RCC 7860 (cell line): ENCODE measurements at regions not wholly inside any gene's neighbourhood (a gene's known extent, or its start where the extent isn't known, plus 50 kb on each side); places are given as distances from the start of the nearest gene placed in this dataset.
"Not testable (repeated sequence)": the region's sequence is repeated elsewhere in the genome, so short reads cannot be mapped to it uniquely, and the experiment has no call there.

ENCODE experiments used
- DNase-seq: peaks from one replicate; pipeline ENCODE4 v3.0.0-alpha.2; 2015; ENCODE audit warnings: low spot score
- FAIRE-seq: peaks from 2 replicates; lab custom pipeline; 2012; peaks lifted over from hg19 to GRCh38; lab: Jason Lieb, UNC

DNA sequence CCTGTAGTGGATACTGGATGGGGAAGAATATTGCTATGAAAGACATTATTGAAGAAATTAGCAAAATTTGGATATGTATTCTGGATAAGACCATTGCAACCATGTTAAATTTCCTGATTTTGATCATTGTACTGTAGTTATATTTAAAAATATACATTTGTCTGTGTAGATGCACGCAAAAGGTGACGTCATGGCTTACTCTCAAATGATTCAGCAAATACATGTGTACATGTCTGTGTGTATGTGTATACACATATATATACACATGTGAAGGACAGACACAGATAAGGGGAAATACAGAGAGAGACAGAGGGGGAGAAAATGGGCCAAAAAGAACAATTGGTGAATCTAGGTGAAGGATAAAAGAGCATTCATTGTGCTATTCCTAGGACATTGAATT lies 82.3 kb upstream of the PLCB4 start:
- FAIRE-seq: no peak
- no peak for DNase-seq

DNA sequence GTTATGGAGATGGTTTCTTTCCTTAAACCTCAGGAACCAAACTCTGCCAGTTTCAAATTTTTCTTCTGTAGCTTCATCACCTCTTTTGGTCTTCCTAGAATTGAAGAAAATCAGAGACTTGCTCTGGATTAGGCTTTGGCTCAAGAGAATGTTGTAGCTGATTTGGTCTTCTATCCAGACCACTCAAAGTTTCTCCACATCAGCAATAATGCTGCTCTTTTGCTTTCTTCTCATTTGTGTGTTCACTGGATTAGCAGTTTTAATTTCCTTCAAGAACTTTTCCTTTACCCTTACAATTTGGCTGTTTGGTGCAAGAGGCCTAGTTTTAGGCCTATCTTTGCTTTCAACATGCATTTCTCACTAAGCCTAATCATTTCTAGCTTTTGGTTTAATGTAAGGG lies 78.1 kb upstream of the PLCB4 start:
- no peak for DNase-seq
- FAIRE-seq: no peak

- FAIRE-seq (no peak), DNase-seq (no peak)
These were observed 74.8 kb upstream of the PLCB4 start for GRCh38 chr20:8994045-8994444.

GRCh38 chr20:8995761-8996160 lies 73.1 kb upstream of the PLCB4 start:
- DNase-seq (no peak), FAIRE-seq (no peak)

GRCh38 chr20:8996817-8997512 lies 71.9 kb upstream of the PLCB4 start:
- DNase-seq (no peak), FAIRE-seq (no peak)

DNA sequence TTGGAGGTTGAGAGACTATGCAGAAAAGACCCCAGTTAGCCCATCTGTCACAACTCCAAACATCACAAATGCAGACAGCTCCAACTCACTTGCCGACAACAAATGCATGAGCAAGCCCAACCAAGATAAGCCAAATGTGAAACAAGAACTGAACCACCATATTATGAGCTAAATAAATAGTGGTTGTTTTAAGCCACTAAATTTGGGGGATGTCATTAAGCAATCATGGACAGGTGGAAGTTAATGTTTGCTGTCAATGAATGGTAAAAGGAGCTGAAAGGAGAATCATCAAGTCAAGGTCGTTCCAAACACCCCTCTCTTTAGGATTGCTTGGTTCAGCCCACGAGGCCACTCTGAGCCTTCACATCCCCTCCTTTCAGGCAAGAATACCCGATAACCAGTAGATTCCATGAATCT lies 71.2 kb upstream of the PLCB4 start:
- FAIRE-seq: no peak
- DNase-seq: no peak

GRCh38 chr20:9011121-9011520 lies 57.8 kb upstream of the PLCB4 start:
- no peak for FAIRE-seq
- no peak for DNase-seq

GRCh38 chr20:9015232-9015983 lies 53.5 kb upstream of the PLCB4 start:
- peak; percentile 78 for DNase-seq
- FAIRE-seq: not testable (repeated sequence)

DNA sequence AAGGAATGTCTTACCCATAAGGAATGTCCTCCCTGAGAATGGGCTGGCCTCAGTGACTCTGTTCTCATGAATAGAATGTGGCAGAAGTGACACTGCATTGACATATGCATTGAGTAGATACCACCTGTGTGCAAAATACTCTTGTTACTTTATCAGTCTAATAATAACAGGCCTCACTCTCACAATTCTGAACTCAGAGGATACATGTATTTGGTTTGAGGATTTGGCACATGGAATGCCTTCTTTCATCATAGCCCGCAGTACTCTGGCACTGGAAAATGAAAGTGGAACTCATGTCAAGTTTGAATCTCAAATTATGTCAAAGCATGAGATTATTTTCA lies 52.9 kb upstream of the PLCB4 start:
- DNase-seq: peak; percentile 99
- peak; percentile 97 for FAIRE-seq

- no peak for FAIRE-seq
These were observed 50.5 kb upstream of the PLCB4 start for GRCh38 chr20:9018346-9018745.

More at GRCh38 chr20:9018346-9018745, 50.5 kb upstream of the PLCB4 start:
- no peak for DNase-seq
